ENCODE measurements at regions not wholly inside any gene's neighbourhood (a gene's known extent, or its start where the extent isn't known, plus 50 kb on each side); places are given as distances from the start of the nearest gene placed in this dataset.
A peak's percentile ranks its signal among the peaks of the same experiment; 100 is the strongest.

- ChIA-PET CTCF (interaction anchor here (0.6 to 1.1 kb wide), 3 partner anchors 17 to 177 kb away, joined by 3 to 5 read pairs (median 3); no protein-coding TSS in a partner anchor), POLR2A (no interaction called here)
- no peak for TF ChIP-seq CTCF (IDR thresholded peaks at IDR 0.05; ENCODE audit: control extremely low read depth, extremely low read depth, low read depth, missing control alignments)
- no peak for DNase-seq (ENCODE audit: extremely low spot score)
Measured at GRCh38 chr6:11318835-11319813, 86.7 kb upstream of the NEDD9 start.

- peak; percentile 57 for DNase-seq (ENCODE audit: extremely low spot score)
- TF ChIP-seq CTCF (IDR thresholded peaks at IDR 0.05; ENCODE audit: control extremely low read depth, extremely low read depth, low read depth, missing control alignments), result no peak
- CTCF ChIA-PET, result interaction anchor here (0.6 to 1.1 kb wide), 3 partner anchors 16 to 178 kb away, joined by 3 to 5 read pairs (median 3); no protein-coding TSS in a partner anchor
- POLR2A ChIA-PET, result no interaction called here
Measured at GRCh38 chr6:11317885-11318771, 85.7 kb upstream of the NEDD9 start.

- no peak for TF ChIP-seq CTCF (IDR thresholded peaks at IDR 0.05; ENCODE audit: control extremely low read depth, extremely low read depth, low read depth, missing control alignments)
- no peak for DNase-seq (ENCODE audit: extremely low spot score)
- ChIA-PET CTCF (interaction anchor here (0.8 to 3.3 kb wide), 4 partner anchors 9 to 180 kb away, joined by 3 to 14 read pairs (median 9); no protein-coding TSS in a partner anchor), POLR2A (no interaction called here)
Measured at GRCh38 chr6:11315743-11316437, 83.4 kb upstream of the NEDD9 start.

GRCh38 chr6:11313207-11313606, 80.7 kb upstream of the NEDD9 start:
- TF ChIP-seq CTCF (IDR thresholded peaks at IDR 0.05; ENCODE audit: control extremely low read depth, extremely low read depth, low read depth, missing control alignments), result no peak
- no peak for DNase-seq (ENCODE audit: extremely low spot score)
- POLR2A ChIA-PET, result no interaction called here
- CTCF ChIA-PET, result interaction anchor here (1.1 kb wide), 1 partner anchor 90 kb away, joined by 3 read pairs; no protein-coding TSS in a partner anchor

- DNase-seq (ENCODE audit: extremely low spot score), result no peak
- ChIA-PET POLR2A (interaction anchor here (0.5 kb wide), 1 partner anchor 14 kb away, joined by 4 read pairs; no protein-coding TSS in a partner anchor), CTCF (interaction anchor here (1.8 kb wide), 1 partner anchor 22 kb away, joined by 4 read pairs; no protein-coding TSS in a partner anchor)
- TF ChIP-seq CTCF (IDR thresholded peaks at IDR 0.05; ENCODE audit: control extremely low read depth, extremely low read depth, low read depth, missing control alignments), result no peak
Measured at GRCh38 chr6:11311970-11312369, 79.5 kb upstream of the NEDD9 start.

Measured in GM10248 (cell line).